ENCODE measurements at regions not wholly inside any gene's neighbourhood (a gene's known extent, or its start where the extent isn't known, plus 50 kb on each side); places are given as distances from the start of the nearest gene placed in this dataset.
A peak's percentile ranks its signal among the peaks of the same experiment; 100 is the strongest.

GRCh38 chr1:199742547-199742946 is 285.0 kb upstream of the NR5A2 start:
- DNase-seq (ENCODE audit: low read depth), result peak; percentile 95

DNA sequence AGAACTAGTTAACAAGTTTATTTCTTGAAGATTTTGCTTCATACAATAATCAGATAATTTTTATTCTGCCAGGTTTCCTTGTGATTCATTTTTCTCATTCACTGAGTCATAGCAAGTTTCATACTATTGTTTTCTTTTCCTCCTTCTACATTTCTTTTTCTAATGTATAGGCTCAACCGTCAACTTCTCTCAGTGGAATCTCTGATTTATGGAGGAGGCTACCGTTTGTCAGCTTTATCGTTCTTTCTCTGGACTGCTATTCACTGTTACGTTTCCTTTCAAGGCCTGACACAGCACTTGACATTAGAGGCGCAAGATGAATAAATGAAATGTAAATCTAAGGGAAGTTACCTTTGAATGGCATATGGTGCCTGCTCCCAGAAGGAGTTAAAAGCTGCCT is 284.3 kb upstream of the NR5A2 start:
- TF ChIP-seq CTCF (IDR thresholded peaks at IDR 0.05; ENCODE audit: low read length, missing control alignments), result no peak
- no peak overlapping the region for H3K4me3 ChIP-seq (replicated peaks; ENCODE audit: low read depth, low read length)
- DNase-seq (ENCODE audit: low read depth), result peak; percentile 42

More at GRCh38 chr1:199742547-199742946, 285.0 kb upstream of the NR5A2 start:
- TF ChIP-seq CTCF (IDR thresholded peaks at IDR 0.05; ENCODE audit: low read length, missing control alignments), result no peak
- no peak overlapping the region for H3K4me3 ChIP-seq (replicated peaks; ENCODE audit: low read depth, low read length)

DNA sequence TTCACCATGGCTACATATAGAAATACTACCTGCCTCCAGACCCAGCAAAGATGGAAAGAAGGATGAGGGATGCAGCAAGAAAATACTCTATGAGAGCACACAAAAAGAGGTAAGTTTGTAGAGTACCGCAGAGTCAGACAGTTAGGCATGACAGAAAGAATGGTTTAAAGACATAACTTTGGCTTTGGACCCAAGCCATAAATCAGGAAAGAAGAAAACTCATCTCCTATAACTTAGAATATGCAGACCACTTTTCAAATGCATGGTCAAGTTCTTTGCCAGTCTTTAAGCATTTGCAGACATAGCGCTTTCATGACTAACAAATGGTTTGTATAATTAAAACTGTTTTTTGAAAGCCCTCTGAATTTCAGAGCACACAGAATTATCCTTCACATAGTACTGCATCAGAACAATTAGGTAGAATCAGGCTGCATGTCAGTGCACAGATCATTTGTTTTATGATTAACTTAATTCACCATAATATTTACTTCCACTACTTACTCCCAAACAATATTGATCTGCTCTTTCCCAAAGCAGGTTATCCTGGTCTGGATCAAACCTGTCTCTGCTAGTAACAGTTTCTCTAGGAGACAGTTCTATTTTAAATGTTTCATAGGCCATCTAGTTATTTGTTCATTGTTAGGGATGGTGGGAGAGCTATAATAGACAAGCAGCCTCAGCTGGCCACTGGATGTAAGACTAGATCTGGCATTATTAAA is 280.7 kb upstream of the NR5A2 start:
- no peak for DNase-seq (ENCODE audit: low read depth)
- no peak for TF ChIP-seq CTCF (IDR thresholded peaks at IDR 0.05; ENCODE audit: low read length, missing control alignments)
- H3K4me3 ChIP-seq (replicated peaks; ENCODE audit: low read depth, low read length), result no peak overlapping the region

- TF ChIP-seq CTCF (IDR thresholded peaks at IDR 0.05; ENCODE audit: low read length, missing control alignments), result no peak
- H3K4me3 ChIP-seq (replicated peaks; ENCODE audit: low read depth, low read length), result no peak overlapping the region
- DNase-seq (ENCODE audit: low read depth), result no peak
Measured at GRCh38 chr1:199747984-199748383, 279.5 kb upstream of the NR5A2 start.

- DNase-seq (ENCODE audit: low read depth), result no peak
- no peak overlapping the region for H3K4me3 ChIP-seq (replicated peaks; ENCODE audit: low read depth, low read length)
- TF ChIP-seq CTCF (IDR thresholded peaks at IDR 0.05; ENCODE audit: low read length, missing control alignments), result no peak
Measured at GRCh38 chr1:199751506-199751905, 276.0 kb upstream of the NR5A2 start.

DNA sequence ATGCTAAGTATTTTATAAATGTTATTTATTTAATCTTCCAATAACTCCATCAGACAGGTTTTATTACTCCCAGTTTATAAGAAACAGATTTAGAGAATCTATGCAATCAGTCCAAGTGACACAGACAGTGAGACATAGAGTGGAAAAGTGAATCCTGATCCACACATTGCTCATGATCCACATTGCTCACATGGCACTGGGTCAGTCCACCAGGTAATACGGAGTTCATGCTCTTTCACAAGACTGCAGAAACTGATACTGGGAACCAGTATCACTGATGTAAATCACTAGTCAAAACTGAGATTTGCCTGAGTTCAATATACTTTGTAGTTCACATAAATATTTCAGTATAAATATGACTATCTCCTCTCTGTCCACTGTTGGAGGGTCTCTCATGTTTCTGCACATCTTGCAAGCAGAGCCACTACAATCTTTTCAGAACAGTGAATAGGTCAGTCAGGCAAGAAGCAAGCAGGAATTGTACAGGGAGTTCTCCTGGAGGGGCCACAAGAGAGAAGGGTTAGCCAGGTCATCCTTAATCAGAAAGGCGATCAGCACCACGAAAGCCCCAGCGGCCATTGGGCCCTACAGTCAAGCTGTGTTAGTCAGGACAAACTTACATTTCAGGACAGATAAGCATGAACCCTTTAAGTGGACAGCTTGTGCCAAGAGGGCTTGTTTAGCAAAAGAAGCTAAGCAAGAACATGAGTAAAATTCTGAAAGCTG is 275.4 kb upstream of the NR5A2 start:
- no peak for DNase-seq (ENCODE audit: low read depth)
- H3K4me3 ChIP-seq (replicated peaks; ENCODE audit: low read depth, low read length), result no peak overlapping the region
- no peak for TF ChIP-seq CTCF (IDR thresholded peaks at IDR 0.05; ENCODE audit: low read length, missing control alignments)
